Daoy (cell line): ENCODE measurements at regions not wholly inside any gene's neighbourhood (a gene's known extent, or its start where the extent isn't known, plus 50 kb on each side); places are given as distances from the start of the nearest gene placed in this dataset.
"Not testable (repeated sequence)": the region's sequence is repeated elsewhere in the genome, so short reads cannot be mapped to it uniquely, and the experiment has no call there.

ENCODE experiments used
- DNase-seq: peaks from one replicate; pipeline ENCODE4 v3.0.0-alpha.2; 2015; ENCODE audit warnings: low read depth

- DNase-seq = not testable (repeated sequence)
These were observed 833.5 kb downstream of the BRINP3 start for GRCh38 chr1:189644156-189644555.

- no peak for DNase-seq
These were observed 832.7 kb downstream of the BRINP3 start for GRCh38 chr1:189644970-189645369.

- DNase-seq = no peak
These were observed 831.6 kb downstream of the BRINP3 start for GRCh38 chr1:189646066-189646465.

GRCh38 chr1:189654906-189655305, 822.8 kb downstream of the BRINP3 start:
- no peak for DNase-seq

GRCh38 chr1:189656628-189657530, 820.8 kb downstream of the BRINP3 start:
- DNase-seq = no peak

- DNase-seq = peak; percentile 2
These were observed 819.9 kb downstream of the BRINP3 start for GRCh38 chr1:189657715-189658114.

GRCh38 chr1:189658381-189658780, 819.3 kb downstream of the BRINP3 start:
- peak; percentile 9 for DNase-seq

- no peak for DNase-seq
These were observed 817.9 kb downstream of the BRINP3 start for GRCh38 chr1:189659731-189660130.

- DNase-seq = peak; percentile 24
These were observed 815.5 kb downstream of the BRINP3 start for GRCh38 chr1:189662190-189662589.

GRCh38 chr1:189669846-189670245, 807.8 kb downstream of the BRINP3 start:
- peak; percentile 32 for DNase-seq

- DNase-seq = no peak
These were observed 804.4 kb downstream of the BRINP3 start for GRCh38 chr1:189673217-189673616.

- DNase-seq = no peak
These were observed 801.9 kb downstream of the BRINP3 start for GRCh38 chr1:189675712-189676244.

- peak; percentile 4 for DNase-seq
These were observed 798.9 kb downstream of the BRINP3 start for GRCh38 chr1:189678779-189679178.

GRCh38 chr1:189681252-189681919, 796.3 kb downstream of the BRINP3 start:
- DNase-seq = no peak

- DNase-seq = no peak
These were observed 795.1 kb downstream of the BRINP3 start for GRCh38 chr1:189682591-189682990.

GRCh38 chr1:189686288-189686687, 791.4 kb downstream of the BRINP3 start:
- DNase-seq = no peak

GRCh38 chr1:189693140-189693539, 784.5 kb downstream of the BRINP3 start:
- no peak for DNase-seq

- no peak for DNase-seq
These were observed 781.4 kb downstream of the BRINP3 start for GRCh38 chr1:189696297-189696696.

- DNase-seq = peak; percentile 1
These were observed 780.6 kb downstream of the BRINP3 start for GRCh38 chr1:189697113-189697512.

- no peak for DNase-seq
These were observed 776.1 kb downstream of the BRINP3 start for GRCh38 chr1:189701606-189702005.

GRCh38 chr1:189706594-189706993, 771.1 kb downstream of the BRINP3 start:
- DNase-seq = no peak

- DNase-seq = no peak
These were observed 769.0 kb downstream of the BRINP3 start for GRCh38 chr1:189708674-189709073.
